ENCODE measurements at regions not wholly inside any gene's neighbourhood (a gene's known extent, or its start where the extent isn't known, plus 50 kb on each side); places are given as distances from the start of the nearest gene placed in this dataset.

DNA sequence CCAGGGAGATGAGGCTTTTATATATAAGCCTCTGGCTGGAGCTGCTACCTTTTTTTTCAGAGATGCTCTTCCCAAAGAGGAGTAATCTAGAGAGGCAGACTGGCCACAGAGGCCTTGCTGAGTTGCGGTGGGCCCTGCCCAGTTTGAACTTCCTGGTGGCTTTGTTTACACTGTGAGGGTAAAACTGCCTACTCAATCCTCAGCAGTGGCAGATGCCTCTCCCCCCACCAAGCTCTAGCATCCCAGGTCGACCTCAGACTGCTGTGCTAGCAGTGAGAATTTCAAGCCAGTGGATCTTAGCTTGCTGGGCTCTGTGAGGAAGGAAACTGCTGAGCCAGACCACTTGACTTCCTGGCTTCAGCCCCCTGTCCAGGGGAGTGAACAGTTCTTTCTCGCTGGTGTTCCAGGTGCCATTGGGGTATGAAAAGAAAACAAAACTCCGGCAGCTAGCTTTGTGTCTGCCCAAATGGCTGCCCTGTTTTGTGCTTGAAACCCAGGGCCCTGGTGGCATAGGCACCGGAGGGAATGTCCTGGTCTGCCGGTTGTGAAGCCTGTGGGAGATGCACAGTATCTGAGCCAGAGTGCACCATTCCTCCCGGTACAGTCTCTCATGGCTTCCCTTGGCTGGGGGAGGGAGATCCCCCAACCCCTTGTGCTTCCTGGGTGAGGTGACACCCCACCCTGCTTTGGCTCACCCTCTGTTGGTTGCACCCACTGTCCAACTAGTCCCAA lies 219.5 kb upstream of the IZUMO3 start:
- FAIRE-seq (no peak), DNase-seq (ENCODE audit: low read depth, low spot score) (no peak)
- Histone ChIP-seq H3K9me1 (ENCODE audit: control insufficient read depth, extremely low read depth, insufficient read depth, low read length) (no peaks in the 10 kb centered on the region), H3K79me2 (ENCODE audit: control insufficient read depth, insufficient read depth, low read length) (no peaks in the 10 kb centered on the region), H3K4me3 (ENCODE audit: control insufficient read depth in 2 of 3, extremely low read depth in 1 of 3, insufficient read depth in 2 of 3, low read depth in 1 of 3, low read length in 3 of 3) (no peak overlapping the region), H3K9me3 (ENCODE audit: control insufficient read depth, low read depth, low read length) (no peaks in the 10 kb centered on the region), H3K27me3 (ENCODE audit: control insufficient read depth, extremely low read depth, insufficient read depth, low read length) (no peaks in the 10 kb centered on the region), H3K9ac (ENCODE audit: control insufficient read depth, extremely low read depth, insufficient read depth, low read length) (no peak overlapping the region), H3K4me2 (ENCODE audit: control insufficient read depth, extremely low read depth, insufficient read depth, low read depth, low read length) (no peak overlapping the region), H4K20me1 (ENCODE audit: control insufficient read depth, extremely low read depth, insufficient read depth, low read length) (no peaks in the 10 kb centered on the region), H3K27ac (ENCODE audit: control insufficient read depth, insufficient read depth, low read length) (no peak overlapping the region), H3K4me1 (ENCODE audit: control insufficient read depth, extremely low read depth, insufficient read depth, low read length) (no peaks in the 10 kb centered on the region), H2AFZ (ENCODE audit: control insufficient read depth, low read length) (no peak overlapping the region), H3K36me3 (ENCODE audit: control insufficient read depth in 2 of 2, extremely low read depth in 1 of 2, insufficient read depth in 2 of 2, low read length in 2 of 2) (no peaks in the 10 kb centered on the region)
- TF ChIP-seq, protein P1, sequence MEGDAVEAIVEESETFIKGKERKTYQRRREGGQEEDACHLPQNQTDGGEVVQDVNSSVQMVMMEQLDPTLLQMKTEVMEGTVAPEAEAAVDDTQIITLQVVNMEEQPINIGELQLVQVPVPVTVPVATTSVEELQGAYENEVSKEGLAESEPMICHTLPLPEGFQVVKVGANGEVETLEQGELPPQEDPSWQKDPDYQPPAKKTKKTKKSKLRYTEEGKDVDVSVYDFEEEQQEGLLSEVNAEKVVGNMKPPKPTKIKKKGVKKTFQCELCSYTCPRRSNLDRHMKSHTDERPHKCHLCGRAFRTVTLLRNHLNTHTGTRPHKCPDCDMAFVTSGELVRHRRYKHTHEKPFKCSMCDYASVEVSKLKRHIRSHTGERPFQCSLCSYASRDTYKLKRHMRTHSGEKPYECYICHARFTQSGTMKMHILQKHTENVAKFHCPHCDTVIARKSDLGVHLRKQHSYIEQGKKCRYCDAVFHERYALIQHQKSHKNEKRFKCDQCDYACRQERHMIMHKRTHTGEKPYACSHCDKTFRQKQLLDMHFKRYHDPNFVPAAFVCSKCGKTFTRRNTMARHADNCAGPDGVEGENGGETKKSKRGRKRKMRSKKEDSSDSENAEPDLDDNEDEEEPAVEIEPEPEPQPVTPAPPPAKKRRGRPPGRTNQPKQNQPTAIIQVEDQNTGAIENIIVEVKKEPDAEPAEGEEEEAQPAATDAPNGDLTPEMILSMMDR (optimal IDR thresholded peaks at IDR 0.05 in 1 of 3, IDR thresholded peaks at IDR 0.05 in 1 of 3, conservative IDR thresholded peaks at IDR 0.05 in 1 of 3; ENCODE audit: extremely low read depth in 1 of 3, insufficient read depth in 2 of 3, low read length in 3 of 3), result no peak
- no peak for TF ChIP-seq EZH2 (IDR thresholded peaks at IDR 0.05; ENCODE audit: low read length)
- dilution Hi-C loops (cut with MboI; ENCODE audit: extremely low pct_ligation_motif_present, low sequenced_read_pairs), result no loop called here

- H3K4me1 ChIP-seq (ENCODE audit: control insufficient read depth, extremely low read depth, insufficient read depth, low read length), result no peaks in the 10 kb centered on the region
- H3K9me1 ChIP-seq (ENCODE audit: control insufficient read depth, extremely low read depth, insufficient read depth, low read length), result no peaks in the 10 kb centered on the region
- TF ChIP-seq, protein P1 (optimal IDR thresholded peaks at IDR 0.05 in 1 of 3, IDR thresholded peaks at IDR 0.05 in 1 of 3, conservative IDR thresholded peaks at IDR 0.05 in 1 of 3; ENCODE audit: extremely low read depth in 1 of 3, insufficient read depth in 2 of 3, low read length in 3 of 3), result no peak
- no peak for TF ChIP-seq EZH2 (IDR thresholded peaks at IDR 0.05; ENCODE audit: low read length)
Measured at GRCh38 chr9:24738421-24738961, 192.8 kb upstream of the IZUMO3 start.

More at GRCh38 chr9:24738421-24738961, 192.8 kb upstream of the IZUMO3 start:
- H3K9me3 ChIP-seq (ENCODE audit: control insufficient read depth, low read depth, low read length), result peaks cover 2% of the 10 kb centered on the region
- H3K36me3 ChIP-seq (ENCODE audit: control insufficient read depth in 2 of 2, extremely low read depth in 1 of 2, insufficient read depth in 2 of 2, low read length in 2 of 2), result no peaks in the 10 kb centered on the region
- no peaks in the 10 kb centered on the region for H3K27me3 ChIP-seq (ENCODE audit: control insufficient read depth, extremely low read depth, insufficient read depth, low read length)
- no peaks in the 10 kb centered on the region for H4K20me1 ChIP-seq (ENCODE audit: control insufficient read depth, extremely low read depth, insufficient read depth, low read length)
- no peaks in the 10 kb centered on the region for H3K79me2 ChIP-seq (ENCODE audit: control insufficient read depth, insufficient read depth, low read length)
- no peak overlapping the region for H3K27ac ChIP-seq (ENCODE audit: control insufficient read depth, insufficient read depth, low read length)
- H3K4me2 ChIP-seq (ENCODE audit: control insufficient read depth, extremely low read depth, insufficient read depth, low read depth, low read length), result no peak overlapping the region
- no peak overlapping the region for H3K4me3 ChIP-seq (ENCODE audit: control insufficient read depth in 2 of 3, extremely low read depth in 1 of 3, insufficient read depth in 2 of 3, low read depth in 1 of 3, low read length in 3 of 3)
- no peak overlapping the region for H2AFZ ChIP-seq (ENCODE audit: control insufficient read depth, low read length)
- FAIRE-seq (no peak), DNase-seq (ENCODE audit: low read depth, low spot score) (no peak)
- dilution Hi-C loops (cut with MboI; ENCODE audit: extremely low pct_ligation_motif_present, low sequenced_read_pairs), result no loop called here
- H3K9ac ChIP-seq (ENCODE audit: control insufficient read depth, extremely low read depth, insufficient read depth, low read length), result no peak overlapping the region
